T-helper 2 cell treated with Interferon-gamma antibody and Interleukin-4, amounts not matched to agents 5 μg/mL and 100 μg/mL, for 36 hours (primary cell): ENCODE measurements at regions not wholly inside any gene's neighbourhood (a gene's known extent, or its start where the extent isn't known, plus 50 kb on each side); places are given as distances from the start of the nearest gene placed in this dataset.
A peak's percentile ranks its signal among the peaks of the same experiment; 100 is the strongest.

Source experiments
- DNase-seq: peaks from one replicate; pipeline ENCODE4 v3.0.0; 2021; ENCODE audit warnings: low spot score
- H3K27ac Mint-ChIP-seq: one replicate; pipeline ENCODE4 v1.8.0; 2021; ENCODE audit warnings: mild to moderate bottlenecking, mixed read lengths
- H3K27me3 Mint-ChIP-seq: one replicate; pipeline ENCODE4 v1.8.0; 2021; ENCODE audit warnings: low read depth, mixed read lengths
- H3K36me3 Mint-ChIP-seq: one replicate; pipeline ENCODE4 v1.8.0; 2021; ENCODE audit warnings: low read depth, mixed read lengths
- H3K4me1 Mint-ChIP-seq: one replicate; pipeline ENCODE4 v1.8.0; 2021; ENCODE audit warnings: low read depth, mixed read lengths
- H3K4me3 Mint-ChIP-seq: one replicate; pipeline ENCODE4 v1.8.0; 2022; ENCODE audit warnings: mild to moderate bottlenecking, moderate library complexity, mixed read lengths
- H3K9me3 Mint-ChIP-seq: one replicate; pipeline ENCODE4 v1.8.0; 2021; ENCODE audit warnings: mixed read lengths

DNA sequence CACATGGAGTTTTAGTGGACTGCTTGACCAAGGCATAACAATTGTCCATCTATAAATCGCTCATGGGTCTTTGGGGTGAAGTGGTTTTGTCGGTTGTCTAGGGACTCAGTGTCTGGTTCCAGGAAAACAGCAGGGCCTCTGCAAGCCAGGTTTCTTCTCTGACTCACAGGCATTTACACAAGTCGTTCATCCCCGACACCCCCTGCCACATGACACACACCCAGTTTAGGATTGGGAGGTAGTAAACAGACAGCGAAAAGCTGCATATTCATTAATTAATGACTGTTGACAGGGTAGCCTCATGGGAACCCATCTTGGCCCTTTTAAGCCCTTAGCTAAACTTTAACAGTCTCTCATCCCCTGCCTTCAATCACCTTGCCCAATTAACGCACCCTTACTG, 194.8 kb upstream of the ACVR2A start:
- H3K27me3 Mint-ChIP-seq = peaks cover 10% of the 10 kb centered on the region
- H3K36me3 Mint-ChIP-seq = no peaks in the 10 kb centered on the region
- H3K4me3 Mint-ChIP-seq = no peak overlapping the region
- no peaks in the 10 kb centered on the region for H3K9me3 Mint-ChIP-seq
- peaks cover 2% of the 10 kb centered on the region for H3K4me1 Mint-ChIP-seq
- no peak for DNase-seq
- no peak overlapping the region for H3K27ac Mint-ChIP-seq

DNA sequence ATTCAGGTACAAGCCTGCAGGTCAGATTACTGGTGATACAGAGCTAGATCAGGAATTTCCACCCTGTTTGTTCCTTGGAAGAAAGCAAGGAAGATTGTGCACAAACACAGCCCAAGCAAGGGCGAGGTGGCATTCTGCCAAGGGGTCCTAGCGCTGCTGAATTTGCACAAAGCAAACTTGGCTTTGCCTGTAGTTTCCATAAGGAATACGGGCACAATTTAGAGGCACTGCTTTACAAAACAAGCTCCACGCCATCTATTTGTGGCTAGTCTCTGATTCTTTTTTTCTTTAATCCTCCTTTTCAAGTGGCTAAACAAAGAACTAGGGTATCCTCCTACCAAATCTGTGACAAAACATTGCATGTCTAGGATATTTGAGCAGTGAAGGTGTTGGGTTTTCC, 195.5 kb upstream of the ACVR2A start:
- Mint-ChIP-seq H3K4me3 (no peak overlapping the region), H3K27me3 (peaks cover 10% of the 10 kb centered on the region), H3K9me3 (no peaks in the 10 kb centered on the region), H3K4me1 (peaks cover 2% of the 10 kb centered on the region), H3K36me3 (no peaks in the 10 kb centered on the region), H3K27ac (no peak overlapping the region)
- DNase-seq = no peak

DNA sequence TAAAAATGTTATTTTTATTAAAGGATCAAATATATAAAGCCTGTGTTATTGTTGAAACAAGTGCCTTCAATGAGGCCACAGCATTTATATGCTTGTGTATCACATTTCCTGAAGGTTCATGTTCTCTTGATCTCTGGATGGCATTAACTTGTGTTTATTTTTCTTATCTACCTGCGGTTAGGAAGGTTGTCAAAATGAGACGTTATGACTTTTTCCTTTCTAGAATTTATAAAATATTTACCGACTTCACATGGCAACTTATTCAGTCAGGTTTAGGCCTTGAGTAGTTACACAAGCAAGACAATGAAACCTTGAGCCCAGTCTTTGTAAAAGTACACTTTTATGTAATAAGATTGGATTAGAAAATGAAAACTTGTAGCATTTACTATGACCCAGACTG, 196.4 kb upstream of the ACVR2A start:
- Mint-ChIP-seq H3K27me3 (peaks cover 11% of the 10 kb centered on the region), H3K4me3 (no peak overlapping the region), H3K9me3 (no peaks in the 10 kb centered on the region), H3K36me3 (peaks cover under 1% of the 10 kb centered on the region), H3K27ac (no peak overlapping the region), H3K4me1 (peaks cover 2% of the 10 kb centered on the region)
- no peak for DNase-seq

DNA sequence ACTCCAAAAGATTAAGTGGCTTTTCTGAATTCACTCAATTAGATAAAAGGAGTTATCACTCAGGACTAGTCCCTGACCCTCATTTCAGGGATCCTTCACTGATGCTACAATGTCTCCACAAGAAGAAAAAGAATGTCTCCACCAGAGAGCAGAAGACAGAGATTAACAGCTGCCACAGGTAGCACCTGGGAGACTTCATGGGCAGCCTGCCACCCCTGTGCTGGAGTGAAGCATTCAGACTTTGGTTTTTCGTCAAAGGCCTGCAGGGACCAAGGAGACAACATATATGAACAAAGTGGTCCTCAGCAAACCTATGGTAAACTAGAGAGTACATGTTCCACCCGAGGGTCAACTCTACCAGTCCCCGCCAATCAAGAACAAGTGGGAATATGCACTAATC, 197.0 kb upstream of the ACVR2A start:
- no peak overlapping the region for H3K27ac Mint-ChIP-seq
- H3K27me3 Mint-ChIP-seq = peaks cover 7% of the 10 kb centered on the region
- H3K4me3 Mint-ChIP-seq = no peak overlapping the region
- DNase-seq = no peak
- H3K9me3 Mint-ChIP-seq = no peaks in the 10 kb centered on the region
- H3K4me1 Mint-ChIP-seq = peaks cover 2% of the 10 kb centered on the region
- H3K36me3 Mint-ChIP-seq = peaks cover 2% of the 10 kb centered on the region

DNA sequence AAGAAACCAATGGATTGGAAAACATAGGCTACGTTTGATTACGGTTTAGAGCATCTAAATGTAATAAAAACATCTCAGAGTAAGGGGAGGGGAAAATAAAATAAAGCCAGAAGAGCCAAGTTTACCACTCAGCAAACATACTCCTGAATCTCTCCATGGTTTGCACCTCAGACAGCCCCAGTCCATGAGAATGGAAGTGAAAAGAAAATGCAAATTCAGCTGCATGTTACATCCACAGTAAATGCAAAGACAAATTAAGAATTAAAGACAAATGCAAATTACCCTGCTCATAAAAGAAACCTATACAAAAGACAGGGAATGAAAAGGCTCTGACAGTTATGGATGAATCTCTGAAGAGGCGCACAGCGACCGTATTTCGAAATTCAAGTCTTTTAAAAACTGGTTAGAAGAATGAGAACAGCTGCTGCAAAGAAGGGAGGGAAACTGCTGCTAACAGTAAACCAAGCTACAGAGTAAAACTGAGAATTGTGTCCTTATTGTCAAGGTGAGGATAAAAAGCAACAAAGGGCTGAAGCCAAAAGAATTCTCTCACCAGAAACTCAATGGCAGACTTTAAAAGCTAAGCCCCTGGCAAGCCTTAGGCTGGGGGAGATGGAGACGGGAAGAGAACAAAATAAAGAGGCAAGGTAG, 197.9 kb upstream of the ACVR2A start:
- H3K27me3 Mint-ChIP-seq = peaks cover 7% of the 10 kb centered on the region
- no peak for DNase-seq
- no peak overlapping the region for H3K27ac Mint-ChIP-seq
- H3K36me3 Mint-ChIP-seq = peaks cover 2% of the 10 kb centered on the region
- no peaks in the 10 kb centered on the region for H3K9me3 Mint-ChIP-seq
- H3K4me3 Mint-ChIP-seq = no peak overlapping the region
- H3K4me1 Mint-ChIP-seq = peaks cover 2% of the 10 kb centered on the region

DNA sequence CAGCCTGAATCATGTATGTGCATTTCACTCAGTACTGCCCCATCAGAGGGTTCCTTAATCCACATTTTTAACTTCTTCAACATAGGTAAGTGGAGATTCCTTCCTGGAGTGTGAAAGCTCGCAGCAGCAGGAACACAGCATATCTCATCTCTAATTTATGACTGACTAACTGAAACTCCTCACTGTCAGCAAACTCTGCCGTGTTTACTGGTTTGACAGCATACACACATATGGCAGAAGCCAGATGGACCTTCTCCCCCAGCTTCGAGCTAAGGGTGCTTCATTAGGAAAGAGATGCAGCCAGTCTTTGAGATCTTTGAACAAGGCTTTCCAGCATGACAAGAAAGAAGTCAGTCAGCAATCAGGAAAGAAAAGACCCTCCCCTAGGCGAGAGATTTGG, 200.3 kb upstream of the ACVR2A start:
- Mint-ChIP-seq H3K9me3 (peaks cover 4% of the 10 kb centered on the region), H3K36me3 (peaks cover 2% of the 10 kb centered on the region), H3K27ac (no peak overlapping the region), H3K4me3 (no peak overlapping the region), H3K27me3 (peaks cover 7% of the 10 kb centered on the region), H3K4me1 (peaks cover 2% of the 10 kb centered on the region)
- no peak for DNase-seq

DNA sequence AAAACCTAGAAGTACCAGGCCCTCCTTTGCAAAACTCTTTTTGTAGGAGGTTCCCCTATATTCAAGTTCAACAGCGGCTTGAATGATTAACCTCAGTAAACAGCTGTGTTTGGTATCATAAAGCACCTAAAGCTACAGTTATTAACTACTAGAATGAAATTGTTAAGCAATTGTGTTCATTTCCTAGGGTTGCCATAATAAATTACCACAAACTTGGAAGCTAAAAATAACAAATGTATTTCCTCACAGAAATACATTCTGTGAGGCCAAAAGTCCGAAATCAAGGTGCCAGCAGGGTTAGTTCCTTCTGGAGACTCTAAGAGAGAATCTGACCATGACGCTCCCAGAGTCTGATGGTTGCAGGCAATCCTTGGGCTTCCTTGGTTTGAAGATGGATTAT, 202.1 kb upstream of the ACVR2A start:
- Mint-ChIP-seq H3K4me1 (peaks cover 2% of the 10 kb centered on the region), H3K27ac (no peak overlapping the region), H3K36me3 (peaks cover 2% of the 10 kb centered on the region), H3K4me3 (no peak overlapping the region), H3K27me3 (peaks cover 11% of the 10 kb centered on the region), H3K9me3 (peaks cover 4% of the 10 kb centered on the region)
- no peak for DNase-seq

DNA sequence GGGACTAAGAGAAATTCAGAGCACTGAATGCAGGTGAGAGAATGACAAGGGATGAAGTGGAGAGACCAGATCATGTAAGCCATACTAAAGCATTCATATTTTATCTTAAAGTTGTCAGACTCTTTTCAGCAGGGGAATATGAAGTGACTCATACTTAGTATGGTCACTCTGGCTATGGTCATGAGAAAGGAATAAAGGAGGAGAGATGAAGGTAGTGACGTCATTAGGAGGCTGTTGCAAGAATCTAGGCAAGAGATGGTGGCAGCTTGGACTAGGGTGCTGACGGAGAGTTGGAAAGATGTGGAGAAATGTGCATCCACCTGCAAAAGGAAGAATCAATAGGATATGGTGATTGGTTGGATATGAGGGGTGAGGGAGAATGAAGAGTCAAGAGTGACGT, 203.2 kb upstream of the ACVR2A start:
- peaks cover 2% of the 10 kb centered on the region for H3K36me3 Mint-ChIP-seq
- no peak for DNase-seq
- H3K9me3 Mint-ChIP-seq = peaks cover 4% of the 10 kb centered on the region
- H3K4me1 Mint-ChIP-seq = peaks cover 6% of the 10 kb centered on the region
- no peak overlapping the region for H3K27ac Mint-ChIP-seq
- H3K4me3 Mint-ChIP-seq = no peak overlapping the region
- H3K27me3 Mint-ChIP-seq = peaks cover 7% of the 10 kb centered on the region

DNA sequence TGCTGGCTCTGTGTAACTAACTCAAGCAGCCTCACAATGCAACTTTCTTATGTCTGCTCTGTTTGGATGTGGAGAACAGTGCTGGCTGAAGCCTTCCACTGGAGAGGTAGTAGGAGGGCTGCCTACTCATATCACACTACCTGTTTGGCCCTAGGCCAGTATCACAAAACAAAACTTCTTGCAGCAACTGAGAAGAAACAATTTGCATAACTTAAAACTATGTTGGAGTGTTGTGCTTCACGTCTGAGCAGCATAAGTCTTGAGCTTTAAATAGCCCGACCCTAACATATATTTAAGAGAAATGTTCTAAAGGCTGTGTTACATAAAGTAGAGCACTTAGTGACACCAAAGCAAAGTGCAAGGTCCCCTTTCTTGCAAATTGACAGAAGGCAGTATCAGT, 204.9 kb upstream of the ACVR2A start:
- Mint-ChIP-seq H3K27me3 (peaks cover 7% of the 10 kb centered on the region), H3K4me1 (peaks cover 6% of the 10 kb centered on the region), H3K9me3 (peaks cover 4% of the 10 kb centered on the region), H3K36me3 (peaks cover 2% of the 10 kb centered on the region), H3K4me3 (no peak overlapping the region), H3K27ac (no peak overlapping the region)
- no peak for DNase-seq

DNA sequence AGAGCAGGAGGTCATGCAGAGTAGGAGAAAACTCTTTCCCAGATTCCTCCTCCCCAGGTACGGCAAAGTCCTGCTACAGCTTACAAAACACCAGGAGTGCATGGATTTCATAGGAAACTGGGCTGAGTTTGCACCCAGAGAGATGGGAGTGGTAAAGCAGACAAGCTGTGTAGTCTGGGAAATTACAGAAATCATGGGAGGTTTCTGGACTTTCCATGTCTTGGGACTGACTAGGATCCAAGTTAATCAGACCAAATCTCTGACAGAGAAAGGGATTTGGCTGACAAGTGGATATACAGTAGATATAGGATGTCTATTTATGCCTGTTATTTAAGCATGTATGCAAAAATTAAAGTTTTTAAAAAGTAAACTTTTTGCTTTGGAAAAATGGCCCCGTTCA, 205.4 kb upstream of the ACVR2A start:
- Mint-ChIP-seq H3K9me3 (peaks cover 4% of the 10 kb centered on the region), H3K36me3 (peaks cover 2% of the 10 kb centered on the region), H3K4me1 (peaks cover 8% of the 10 kb centered on the region), H3K27me3 (peaks cover 7% of the 10 kb centered on the region), H3K27ac (no peak overlapping the region), H3K4me3 (no peak overlapping the region)
- no peak for DNase-seq

DNA sequence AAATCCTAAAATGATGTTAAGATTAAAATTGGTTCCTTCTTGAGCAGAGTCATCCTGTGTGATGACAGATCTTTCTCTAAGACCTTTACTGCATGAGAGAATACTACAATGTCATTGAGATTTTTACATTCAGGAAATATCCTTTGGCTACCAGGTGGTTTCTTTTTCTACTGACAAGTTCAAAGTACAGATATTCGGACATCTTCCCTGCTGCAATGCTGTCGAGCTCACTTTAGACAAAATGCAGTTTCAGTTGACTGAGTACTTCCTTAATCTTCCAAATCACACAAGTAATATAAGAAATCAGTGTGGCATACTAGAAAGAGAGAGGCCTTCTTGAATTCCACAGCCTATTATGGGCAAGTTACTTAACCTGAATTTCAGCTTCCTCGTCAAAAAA, 207.9 kb upstream of the ACVR2A start:
- Mint-ChIP-seq H3K36me3 (no peaks in the 10 kb centered on the region), H3K9me3 (peaks cover 4% of the 10 kb centered on the region), H3K4me3 (no peak overlapping the region), H3K4me1 (peaks cover 13% of the 10 kb centered on the region), H3K27me3 (peaks cover 4% of the 10 kb centered on the region), H3K27ac (no peak overlapping the region)
- DNase-seq = no peak

DNA sequence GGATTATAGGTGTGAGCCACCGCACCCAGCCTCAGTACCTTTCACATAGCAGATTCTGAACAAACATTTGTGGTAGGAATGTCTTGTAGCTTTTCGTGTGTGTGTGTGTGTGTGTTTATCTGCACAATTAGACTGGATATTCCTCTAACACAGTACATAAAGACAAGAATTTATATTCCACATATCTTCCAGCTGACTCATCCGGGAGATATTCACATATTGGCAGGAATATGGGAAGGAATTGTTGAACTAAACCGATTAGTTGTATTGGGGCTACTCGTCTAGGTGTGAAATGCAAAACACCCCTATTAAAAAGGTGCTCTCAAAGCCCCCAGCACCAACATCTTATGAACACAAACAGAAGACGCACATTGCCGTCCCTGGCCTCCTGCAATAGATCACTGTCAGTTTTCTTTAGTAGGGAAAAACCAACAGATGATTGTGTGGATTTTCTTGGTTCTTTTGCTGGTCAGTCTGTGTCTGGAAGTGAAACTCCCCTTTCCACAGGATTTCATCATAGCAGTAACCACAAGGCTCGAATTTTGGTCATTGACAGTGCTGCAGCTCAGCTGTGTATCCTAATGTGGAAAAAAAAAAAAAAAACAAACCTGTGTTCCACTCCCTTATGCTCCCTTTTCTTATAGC, 208.5 kb upstream of the ACVR2A start:
- H3K4me3 Mint-ChIP-seq = no peak overlapping the region
- H3K27ac Mint-ChIP-seq = no peak overlapping the region
- H3K4me1 Mint-ChIP-seq = peaks cover 17% of the 10 kb centered on the region
- no peaks in the 10 kb centered on the region for H3K9me3 Mint-ChIP-seq
- H3K27me3 Mint-ChIP-seq = peaks cover 4% of the 10 kb centered on the region
- H3K36me3 Mint-ChIP-seq = no peaks in the 10 kb centered on the region
- no peak for DNase-seq

DNA sequence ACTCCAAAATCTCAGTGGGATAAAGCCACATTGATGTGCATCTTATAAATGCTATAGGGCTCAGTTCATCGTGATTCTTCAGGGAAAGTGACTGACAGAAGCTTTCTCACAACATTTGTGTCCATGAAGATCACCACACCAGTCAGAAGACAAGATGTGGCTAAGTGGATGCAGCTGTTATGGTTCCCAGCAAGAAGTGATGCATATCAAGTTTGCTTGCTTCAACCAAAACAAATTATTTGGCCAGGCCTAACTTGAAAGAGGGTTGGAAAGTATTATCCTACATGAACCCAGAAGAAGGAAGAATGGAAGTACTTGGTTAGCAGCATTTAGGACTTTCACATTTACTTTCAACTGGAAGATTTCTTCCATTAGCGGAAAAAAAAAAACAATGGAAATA, 210.0 kb upstream of the ACVR2A start:
- DNase-seq = no peak
- Mint-ChIP-seq H3K9me3 (no peaks in the 10 kb centered on the region), H3K27ac (no peak overlapping the region), H3K27me3 (peaks cover 4% of the 10 kb centered on the region), H3K4me1 (peaks cover 26% of the 10 kb centered on the region), H3K4me3 (no peak overlapping the region), H3K36me3 (no peaks in the 10 kb centered on the region)

DNA sequence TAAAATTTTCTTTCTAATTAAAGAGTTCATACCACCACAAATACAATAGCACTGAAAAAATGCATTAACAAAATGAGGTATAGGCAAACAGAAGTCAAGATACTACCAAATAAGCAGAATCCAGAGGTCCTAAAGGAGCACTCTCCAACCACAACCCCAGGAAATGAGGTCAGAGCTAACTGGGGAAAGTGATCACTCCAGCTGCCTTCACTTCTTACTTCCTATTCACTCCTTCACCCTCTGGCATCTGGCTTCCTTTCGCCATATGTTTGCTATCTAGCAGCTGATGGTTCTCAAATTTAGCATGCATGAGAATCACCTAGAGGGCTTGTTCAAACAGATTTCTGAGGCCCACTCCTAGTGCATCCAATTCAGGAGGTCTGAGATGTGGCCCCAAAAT, 212.6 kb upstream of the ACVR2A start:
- no peak for DNase-seq
- Mint-ChIP-seq H3K9me3 (no peaks in the 10 kb centered on the region), H3K27ac (no peak overlapping the region), H3K27me3 (no peaks in the 10 kb centered on the region), H3K36me3 (no peaks in the 10 kb centered on the region), H3K4me3 (no peak overlapping the region), H3K4me1 (peaks cover 32% of the 10 kb centered on the region)

DNA sequence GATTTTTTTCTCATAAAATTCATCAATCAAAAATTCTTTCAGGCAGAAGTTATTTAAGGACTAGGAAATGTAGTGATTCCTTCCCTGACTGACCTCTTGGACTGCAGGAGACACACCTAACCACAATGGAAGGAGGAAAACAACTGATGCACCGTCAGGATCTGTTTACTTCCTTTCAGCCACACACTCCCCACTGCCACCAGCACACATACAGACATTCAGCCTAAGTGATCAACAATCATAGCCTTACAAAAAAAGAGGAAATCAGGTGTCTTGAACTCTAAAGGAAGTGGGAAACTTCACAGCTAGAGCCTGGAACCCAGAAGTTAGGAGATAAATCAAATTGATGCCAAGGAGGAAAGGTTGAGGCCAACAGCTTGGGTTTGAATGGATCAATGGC, 213.5 kb upstream of the ACVR2A start:
- Mint-ChIP-seq H3K27me3 (no peaks in the 10 kb centered on the region), H3K9me3 (no peaks in the 10 kb centered on the region), H3K4me3 (peak overlapping the region; percentile 16), H3K4me1 (peaks cover 29% of the 10 kb centered on the region), H3K27ac (peak overlapping the region; percentile 46), H3K36me3 (no peaks in the 10 kb centered on the region)
- no peak for DNase-seq
